Right kidney (tissue), 1 donor: ENCODE measurements at regions not wholly inside any gene's neighbourhood (a gene's known extent, or its start where the extent isn't known, plus 50 kb on each side); places are given as distances from the start of the nearest gene placed in this dataset.
"Not testable (repeated sequence)": the region's sequence is repeated elsewhere in the genome, so short reads cannot be mapped to it uniquely, and the experiment has no call there.

Experiments
- DNase-seq: peaks from one replicate; pipeline ENCODE4 v3.0.0-alpha.2; 2016

- DNase-seq: not testable (repeated sequence)
These were observed 333.6 kb upstream of the PLGLB2 start for GRCh38 chr2:87414331-87414730.

GRCh38 chr2:87414795-87415570, 332.9 kb upstream of the PLGLB2 start:
- not testable (repeated sequence) for DNase-seq

DNA sequence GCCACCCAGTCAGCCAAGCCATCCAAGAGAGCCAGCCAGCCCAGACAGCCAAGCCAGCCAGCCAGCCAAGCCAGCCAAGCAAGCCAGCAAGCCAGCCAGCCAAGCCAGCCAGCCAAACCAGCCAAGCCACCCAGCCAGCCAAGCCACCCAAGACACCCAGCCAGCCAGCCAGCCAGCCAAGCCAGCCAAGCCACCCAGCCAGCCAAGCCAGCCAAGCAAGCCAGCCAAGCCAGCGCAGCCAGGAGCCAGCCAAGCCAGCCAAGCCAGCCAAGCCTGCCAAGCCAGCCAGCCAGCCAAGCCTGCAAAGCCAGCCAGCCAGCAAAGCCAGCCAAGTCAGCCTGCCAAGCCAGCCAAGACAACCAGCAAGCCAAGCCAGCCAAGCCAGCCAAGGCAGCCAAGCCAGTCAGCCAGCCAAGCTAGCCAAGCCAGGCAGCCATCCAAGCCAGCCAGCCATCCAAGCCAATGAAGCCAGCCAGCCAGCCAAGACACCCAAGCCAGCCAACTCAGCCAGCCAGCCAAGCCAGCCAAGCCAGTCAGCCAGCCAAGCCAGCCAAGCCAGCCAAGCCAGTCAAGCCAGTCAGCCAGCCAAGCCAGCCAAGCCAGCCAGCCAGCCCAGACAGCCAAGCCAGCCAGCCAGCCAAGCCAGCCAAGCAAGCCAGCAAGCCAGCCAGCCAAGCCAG, 332.2 kb upstream of the PLGLB2 start:
- not testable (repeated sequence) for DNase-seq

DNA sequence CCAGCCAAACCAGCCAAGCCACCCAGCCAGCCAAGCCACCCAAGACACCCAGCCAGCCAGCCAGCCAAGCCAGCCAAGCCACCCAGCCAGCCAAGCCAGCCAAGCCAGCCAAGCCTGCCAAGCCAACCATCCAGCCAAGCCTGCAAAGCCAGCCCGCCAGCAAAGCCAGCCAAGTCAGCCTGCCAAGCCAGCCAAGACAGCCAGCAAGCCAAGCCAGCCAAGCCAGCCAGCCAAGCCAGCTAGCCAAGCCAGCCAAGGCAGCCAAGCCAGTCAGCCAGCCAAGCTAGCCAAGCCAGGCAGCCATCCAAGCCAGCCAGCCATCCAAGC, 331.7 kb upstream of the PLGLB2 start:
- not testable (repeated sequence) for DNase-seq

GRCh38 chr2:87417147-87417546, 330.7 kb upstream of the PLGLB2 start:
- DNase-seq: not testable (repeated sequence)

GRCh38 chr2:87417742-87418567, 329.9 kb upstream of the PLGLB2 start:
- DNase-seq: not testable (repeated sequence)

GRCh38 chr2:87418823-87419822, 328.8 kb upstream of the PLGLB2 start:
- not testable (repeated sequence) for DNase-seq

DNA sequence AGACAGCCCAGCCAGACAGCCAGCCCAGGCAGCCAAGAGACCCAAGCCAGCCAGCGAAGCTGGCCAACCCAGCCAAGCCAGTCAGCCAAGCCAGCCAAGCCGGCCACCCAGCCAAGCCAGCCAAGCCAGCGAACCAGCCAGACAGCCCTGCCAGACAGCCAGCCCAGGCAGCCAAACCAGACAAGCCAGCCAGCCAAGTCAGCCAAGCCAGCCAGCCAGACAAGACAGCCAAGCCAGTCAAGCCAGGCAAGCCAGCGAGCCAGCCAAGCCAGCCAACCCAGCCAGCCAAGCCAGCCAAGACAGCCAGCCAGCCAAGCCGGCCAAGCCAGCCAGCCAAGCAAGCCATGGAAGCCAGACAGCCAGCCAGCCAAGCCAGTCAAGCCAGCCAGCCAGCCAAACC, 327.9 kb upstream of the PLGLB2 start:
- DNase-seq: not testable (repeated sequence)

GRCh38 chr2:87420954-87421353, 326.9 kb upstream of the PLGLB2 start:
- not testable (repeated sequence) for DNase-seq

- not testable (repeated sequence) for DNase-seq
These were observed 323.8 kb upstream of the PLGLB2 start for GRCh38 chr2:87423796-87424762.

- DNase-seq: not testable (repeated sequence)
These were observed 323.1 kb upstream of the PLGLB2 start for GRCh38 chr2:87424763-87425154.

GRCh38 chr2:87425191-87425590, 322.7 kb upstream of the PLGLB2 start:
- DNase-seq: not testable (repeated sequence)

GRCh38 chr2:87425717-87426116, 322.2 kb upstream of the PLGLB2 start:
- not testable (repeated sequence) for DNase-seq

DNA sequence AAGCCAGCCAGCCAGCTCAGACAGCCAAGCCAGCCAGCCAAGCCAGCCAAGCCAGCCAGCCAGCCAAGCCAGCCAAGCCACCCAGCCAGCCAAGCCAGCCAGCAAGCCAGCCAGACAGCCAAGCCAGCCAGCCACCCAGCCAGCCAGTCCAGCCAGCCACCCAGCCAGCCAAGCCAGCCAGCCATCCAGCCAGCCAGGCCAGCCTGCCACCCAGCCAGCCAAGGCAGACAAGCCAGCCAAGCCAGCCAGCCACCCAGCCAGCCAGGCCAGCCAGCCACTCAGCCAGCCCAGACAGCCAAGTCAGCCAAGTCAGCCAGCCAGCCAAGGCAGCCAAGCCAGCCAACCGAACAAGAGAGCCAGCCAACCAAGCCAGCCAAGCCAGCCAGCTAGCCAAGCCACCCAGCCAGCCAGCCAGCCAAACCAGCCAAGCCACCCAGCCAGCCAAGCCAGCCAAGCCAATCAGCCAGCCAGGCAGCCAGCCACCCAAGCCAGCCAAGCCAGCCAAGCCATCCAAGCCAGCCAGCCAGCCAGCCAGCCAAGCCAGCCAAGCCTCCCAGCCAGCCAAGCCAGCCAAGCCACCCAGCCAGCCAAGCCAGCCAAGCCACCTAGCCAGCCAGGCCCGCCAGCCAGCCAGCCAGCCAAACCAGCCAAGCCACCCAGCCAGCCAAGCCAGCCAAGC, 319.3 kb upstream of the PLGLB2 start:
- DNase-seq: not testable (repeated sequence)

- DNase-seq: not testable (repeated sequence)
These were observed 318.5 kb upstream of the PLGLB2 start for GRCh38 chr2:87429206-87429930.

- not testable (repeated sequence) for DNase-seq
These were observed 318.0 kb upstream of the PLGLB2 start for GRCh38 chr2:87429931-87430275.

- DNase-seq: not testable (repeated sequence)
These were observed 316.8 kb upstream of the PLGLB2 start for GRCh38 chr2:87431051-87431450.

DNA sequence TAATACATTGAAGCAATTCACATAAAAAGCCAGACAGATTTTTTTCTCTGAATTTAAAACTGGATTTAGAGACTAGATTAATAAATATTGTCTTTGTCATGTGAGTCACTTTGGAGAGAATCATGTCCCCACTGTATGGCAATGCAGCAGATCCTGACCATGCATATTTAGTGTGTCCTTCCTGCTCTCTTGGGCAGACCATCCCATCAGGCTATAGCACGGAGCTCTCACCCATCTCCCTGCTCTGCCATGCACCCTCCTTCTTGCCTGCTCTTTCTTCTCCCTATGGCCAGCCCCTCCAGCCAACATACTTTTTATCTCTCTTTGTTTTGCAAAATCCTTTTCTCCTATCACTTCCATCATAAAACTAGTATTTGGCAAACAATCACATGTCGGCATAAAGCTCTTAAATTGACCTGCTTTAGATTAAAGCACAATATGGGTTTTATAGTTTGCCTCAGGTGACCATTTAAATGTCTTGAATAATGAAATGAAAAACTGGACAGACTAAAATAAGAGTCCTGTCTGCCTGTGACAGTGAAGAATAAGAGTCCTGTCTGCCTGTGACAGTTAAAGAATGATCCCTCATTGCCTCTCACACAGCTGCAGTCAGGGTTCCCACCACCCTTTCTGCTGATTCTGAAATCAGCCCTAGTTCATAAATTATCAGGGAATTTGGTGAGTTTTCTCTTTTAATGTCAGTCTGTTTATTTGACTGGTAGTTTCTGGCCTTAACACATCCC, 315.0 kb upstream of the PLGLB2 start:
- DNase-seq: not testable (repeated sequence)
